Esophagus muscularis mucosa (tissue), 4 donors: ENCODE measurements at regions not wholly inside any gene's neighbourhood (a gene's known extent, or its start where the extent isn't known, plus 50 kb on each side); places are given as distances from the start of the nearest gene placed in this dataset.

Source experiments
- EP300 ChIP-seq: sonication (generic); formaldehyde crosslinking; IDR thresholded peaks from one replicate; pipeline ENCODE4 v1.6.1; 2017; ENCODE audit warnings: antibody characterized with exemption
- POLR2A ChIP-seq: fragments of 450-650 bp; IDR thresholded peaks from one replicate; pipeline ENCODE4 v1.6.1; 2017; ENCODE audit warnings: antibody characterized with exemption, moderate library complexity, mild to moderate bottlenecking, low read depth
- TF ChIP-seq, protein P1 (sequence below), 3 experiments: fragments of 200-600 bp in 2 of 3; fragments of 450-650 bp in 1 of 3; sonication (generic) in 2 of 3; IDR thresholded peaks; one replicate each; pipeline ENCODE4 v1.5.1; 2017 to 2019; ENCODE audit warnings: antibody characterized with exemption in 3 of 3, mild to moderate bottlenecking in 2 of 3, moderate library complexity in 1 of 3

DNA sequence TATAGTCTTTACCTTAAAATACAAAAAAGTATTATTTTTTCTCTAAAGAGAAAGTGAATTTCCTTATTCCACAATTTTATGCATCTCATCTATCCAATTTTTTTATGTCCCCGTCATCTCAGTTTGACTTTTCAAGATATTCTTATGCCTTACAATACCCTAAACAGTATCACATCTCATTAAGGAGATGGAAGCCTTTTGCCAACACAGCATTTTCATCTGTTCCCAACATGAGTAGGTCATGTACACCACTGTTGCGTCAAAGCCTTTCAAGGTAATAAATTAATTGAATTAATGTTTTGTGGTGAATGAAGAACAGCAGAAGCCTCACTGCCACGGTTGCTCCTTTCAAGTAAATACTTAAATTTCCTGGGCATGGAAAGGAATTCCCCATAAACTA, 299.4 kb downstream of the EPHA4 start:
- TF ChIP-seq, protein P1, sequence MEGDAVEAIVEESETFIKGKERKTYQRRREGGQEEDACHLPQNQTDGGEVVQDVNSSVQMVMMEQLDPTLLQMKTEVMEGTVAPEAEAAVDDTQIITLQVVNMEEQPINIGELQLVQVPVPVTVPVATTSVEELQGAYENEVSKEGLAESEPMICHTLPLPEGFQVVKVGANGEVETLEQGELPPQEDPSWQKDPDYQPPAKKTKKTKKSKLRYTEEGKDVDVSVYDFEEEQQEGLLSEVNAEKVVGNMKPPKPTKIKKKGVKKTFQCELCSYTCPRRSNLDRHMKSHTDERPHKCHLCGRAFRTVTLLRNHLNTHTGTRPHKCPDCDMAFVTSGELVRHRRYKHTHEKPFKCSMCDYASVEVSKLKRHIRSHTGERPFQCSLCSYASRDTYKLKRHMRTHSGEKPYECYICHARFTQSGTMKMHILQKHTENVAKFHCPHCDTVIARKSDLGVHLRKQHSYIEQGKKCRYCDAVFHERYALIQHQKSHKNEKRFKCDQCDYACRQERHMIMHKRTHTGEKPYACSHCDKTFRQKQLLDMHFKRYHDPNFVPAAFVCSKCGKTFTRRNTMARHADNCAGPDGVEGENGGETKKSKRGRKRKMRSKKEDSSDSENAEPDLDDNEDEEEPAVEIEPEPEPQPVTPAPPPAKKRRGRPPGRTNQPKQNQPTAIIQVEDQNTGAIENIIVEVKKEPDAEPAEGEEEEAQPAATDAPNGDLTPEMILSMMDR (IDR thresholded peaks at IDR 0.05) = no peak
- TF ChIP-seq POLR2A (no peak), EP300 (no peak)
